Upper lobe of left lung (tissue), 6 donors: ENCODE measurements at regions not wholly inside any gene's neighbourhood (a gene's known extent, or its start where the extent isn't known, plus 50 kb on each side); places are given as distances from the start of the nearest gene placed in this dataset.

Experiments used
- ATAC-seq, 2 donors: fragments of 200-7000 bp; cut with Tn5 transposase; one replicate each; pipeline ENCODE4 v1.9.1; 2022; ENCODE audit warnings: mild to moderate bottlenecking in 2 of 2, moderate library complexity in 2 of 2; ENCODE audit not compliant: low FRiP score in 2 of 2
- DNase-seq, 2 donors: peaks; one replicate each; pipeline ENCODE4 v3.0.0-alpha.2; 2019 to 2020
- H3K27ac ChIP-seq, 4 donors: fragments of 200-600 bp; sonication (generic); one replicate each; pipeline ENCODE4 v1.5.1; 2016 to 2019
- H3K27me3 ChIP-seq, 4 donors: fragments of 200-600 bp; sonication (generic); one replicate each; pipeline ENCODE4 v1.5.1; 2017 to 2019
- H3K36me3 ChIP-seq, 4 donors: fragments of 200-600 bp; sonication (generic); one replicate each; pipeline ENCODE4 v1.5.1; 2016 to 2019
- H3K4me1 ChIP-seq, 4 donors: fragments of 200-600 bp; sonication (generic); one replicate each; pipeline ENCODE4 v1.5.1; 2018 to 2019
- H3K4me3 ChIP-seq, 4 donors: fragments of 200-600 bp; sonication (generic); one replicate each; pipeline ENCODE4 v1.5.1; 2017 to 2019; ENCODE audit warnings: mild to moderate bottlenecking in 2 of 4, moderate library complexity in 1 of 4
- H3K9me3 ChIP-seq, 4 donors: fragments of 200-600 bp; sonication (generic); one replicate each; pipeline ENCODE4 v1.5.1; 2018 to 2019
- CTCF ChIP-seq, 6 experiments: fragments of 450-650 bp in 4 of 6; fragments of 200-600 bp in 2 of 6; sonication (generic) in 2 of 6; IDR thresholded peaks; one replicate each; pipeline ENCODE4 v1.5.1; 2016 to 2019; ENCODE audit warnings: antibody characterized with exemption in 6 of 6
- EP300 ChIP-seq, 4 donors: sonication (generic); formaldehyde crosslinking; IDR thresholded peaks; one replicate each; pipeline ENCODE4 v1.5.1; 2017; ENCODE audit warnings: antibody characterized with exemption in 4 of 4, control low read depth in 2 of 4
- POLR2A ChIP-seq, 4 donors: fragments of 450-650 bp; IDR thresholded peaks; one replicate each; pipeline ENCODE4 v1.5.1; 2016 to 2017; ENCODE audit warnings: antibody characterized with exemption in 4 of 4, mild to moderate bottlenecking in 2 of 4
- POLR2AphosphoS5 ChIP-seq, 2 donors: sonication (generic); formaldehyde crosslinking; IDR thresholded peaks; one replicate each; pipeline ENCODE4 v1.5.1; 2017; ENCODE audit warnings: antibody characterized with exemption in 2 of 2
- WGBS, 2 donors: methylation state at CpG; one replicate each; pipeline ENCODE4 v1.1.5; 2017 to 2018; 5-methylcytosine and 5-hydroxymethylcytosine counted together
- donor health status: DM: no; HTN: no; CAD: no; lungs with moderate emphysema.
- donor health status: DM: no; HTN: yes; CAD: no; lungs with severe emphysema.

- no peaks in the 10 kb centered on the region for H3K36me3 ChIP-seq
- H3K4me3 ChIP-seq = no peak overlapping the region
- no peak for TF ChIP-seq POLR2A (IDR thresholded peaks at IDR 0.05)
- TF ChIP-seq POLR2AphosphoS5 (IDR thresholded peaks at IDR 0.05) = no peak
- TF ChIP-seq CTCF (IDR thresholded peaks at IDR 0.05) = no peak
- no peak for TF ChIP-seq EP300 (IDR thresholded peaks at IDR 0.05)
- no peaks in the 10 kb centered on the region for H3K27me3 ChIP-seq
- H3K27ac ChIP-seq = no peak overlapping the region
- ATAC-seq (no peak), DNase-seq (no peak)
- 86 to 91% methylated on average over 1 of the region's 1 CpG for WGBS, 2 donors
- H3K4me1 ChIP-seq = no peaks in the 10 kb centered on the region
- no peaks in the 10 kb centered on the region for H3K9me3 ChIP-seq
These were observed 606.6 kb downstream of the TBL1XR1 start for GRCh38 chr3:176590722-176591121.

- Histone ChIP-seq H3K27me3 (no peaks in the 10 kb centered on the region), H3K4me3 (no peak overlapping the region), H3K36me3 (no peaks in the 10 kb centered on the region), H3K4me1 (no peaks in the 10 kb centered on the region), H3K27ac (no peak overlapping the region), H3K9me3 (no peaks in the 10 kb centered on the region)
- WGBS, 2 donors = 84 to 88% methylated on average over 2 of the region's 2 CpGs
- TF ChIP-seq POLR2AphosphoS5 (IDR thresholded peaks at IDR 0.05) (no peak), EP300 (IDR thresholded peaks at IDR 0.05) (no peak), CTCF (IDR thresholded peaks at IDR 0.05) (no peak), POLR2A (IDR thresholded peaks at IDR 0.05) (no peak)
- ATAC-seq (no peak), DNase-seq (no peak)
These were observed 610.2 kb downstream of the TBL1XR1 start for GRCh38 chr3:176587089-176587488.

GRCh38 chr3:176584413-176585176 lies 612.7 kb downstream of the TBL1XR1 start:
- Histone ChIP-seq H3K4me1 (no peaks in the 10 kb centered on the region), H3K27ac (no peak overlapping the region), H3K9me3 (no peaks in the 10 kb centered on the region), H3K27me3 (no peaks in the 10 kb centered on the region), H3K36me3 (no peaks in the 10 kb centered on the region), H3K4me3 (no peak overlapping the region)
- ATAC-seq (no peak), DNase-seq (no peak)
- no peak for TF ChIP-seq CTCF (IDR thresholded peaks at IDR 0.05)
- no peak for TF ChIP-seq POLR2AphosphoS5 (IDR thresholded peaks at IDR 0.05)
- TF ChIP-seq POLR2A (IDR thresholded peaks at IDR 0.05) = no peak
- TF ChIP-seq EP300 (IDR thresholded peaks at IDR 0.05) = no peak

GRCh38 chr3:176583956-176584355 lies 613.3 kb downstream of the TBL1XR1 start:
- Histone ChIP-seq H3K36me3 (no peaks in the 10 kb centered on the region), H3K27ac (no peak overlapping the region), H3K9me3 (no peaks in the 10 kb centered on the region), H3K4me1 (no peaks in the 10 kb centered on the region), H3K4me3 (no peak overlapping the region), H3K27me3 (no peaks in the 10 kb centered on the region)
- TF ChIP-seq POLR2A (IDR thresholded peaks at IDR 0.05) = no peak
- TF ChIP-seq POLR2AphosphoS5 (IDR thresholded peaks at IDR 0.05) = no peak
- TF ChIP-seq EP300 (IDR thresholded peaks at IDR 0.05) = no peak
- no peak for TF ChIP-seq CTCF (IDR thresholded peaks at IDR 0.05)
- ATAC-seq (no peak), DNase-seq (no peak)
- 84 to 91% methylated on average over 1 of the region's 1 CpG for WGBS, 2 donors

- Histone ChIP-seq H3K27ac (no peak overlapping the region), H3K4me3 (no peak overlapping the region), H3K36me3 (no peaks in the 10 kb centered on the region), H3K4me1 (no peaks in the 10 kb centered on the region), H3K27me3 (no peaks in the 10 kb centered on the region), H3K9me3 (no peaks in the 10 kb centered on the region)
- TF ChIP-seq POLR2AphosphoS5 (IDR thresholded peaks at IDR 0.05) (no peak), POLR2A (IDR thresholded peaks at IDR 0.05) (no peak), CTCF (IDR thresholded peaks at IDR 0.05) (no peak), EP300 (IDR thresholded peaks at IDR 0.05) (no peak)
- no peak for ATAC-seq
- DNase-seq = no peak
- 74 to 93% methylated on average over 1 of the region's 1 CpG for WGBS, 2 donors
These were observed 615.7 kb downstream of the TBL1XR1 start for GRCh38 chr3:176581589-176581988.
